HCT116 (cell line): ENCODE measurements at regions not wholly inside any gene's neighbourhood (a gene's known extent, or its start where the extent isn't known, plus 50 kb on each side); places are given as distances from the start of the nearest gene placed in this dataset.

Source experiments
- ATAC-seq: fragments of 200-7000 bp; cut with Tn5 transposase; 2 replicates; pipeline ENCODE4 v1.9.1; 2020; ENCODE audit warnings: mild to moderate bottlenecking, moderate library complexity
- BruUV-seq: library from RNA; stranded (reverse); fragments of 400-500 nt; replicated peaks from 2 replicates; lab custom pipeline; 2021; lab: Mats Ljungman, UMichigan
- CTCF ChIA-PET: fragments of 300-600 bp; sonication (Branson Sonifier 250); formaldehyde crosslinking; loops from one replicate; lab custom pipeline; 2021; ENCODE audit warnings: antibody characterized with exemption; lab: Charles Lee
- POLR2A ChIA-PET: fragments of 300-600, 350-600 bp; sonication (Branson Sonifier 250); formaldehyde crosslinking; loops from one replicate; lab custom pipeline; 2021; ENCODE audit warnings: antibody characterized with exemption; lab: Charles Lee
- RAD21 ChIA-PET, 2 experiments: fragments of 300-600 bp; sonication (Branson Sonifier 250); formaldehyde crosslinking; loops; one replicate each; lab custom pipeline; 2023; ENCODE audit warnings: low total read pairs in 2 of 2; ENCODE audit not compliant: uncharacterized antibody in 2 of 2, unreplicated experiment in 2 of 2, low non-redundant PET in 1 of 2; lab: Charles Lee
- DNase-seq: peaks from one replicate; pipeline ENCODE4 v3.0.0-alpha.2; 2010; ENCODE audit warnings: low read depth, low spot score
- H2AFZ ChIP-seq: fragments of 200-600 bp; shearing (Covaris generic), sonication (generic); 2 replicates; pipeline ENCODE4 v1.6.1; 2017; ENCODE audit warnings: low read depth, mixed run types, mixed read lengths, antibody characterized with exemption, low read length; ENCODE audit not compliant: poor library complexity, severe bottlenecking
- H3K27ac ChIP-seq: 2 replicates; pipeline ENCODE4 v1.5.1; 2012; ENCODE audit warnings: low read depth, low read length
- H3K27me3 ChIP-seq: fragments of 200-600 bp; sonication (generic); 2 replicates; pipeline ENCODE4 v1.6.1; 2016; ENCODE audit warnings: mixed run types, low read length, mixed read lengths; ENCODE audit not compliant: insufficient read depth
- H3K36me3 ChIP-seq, 2 experiments: fragments of 200-500 bp in 1 of 2; fragments of 200-600 bp in 1 of 2; sonication (Bioruptor generic) in 1 of 2; sonication (generic) in 1 of 2; 2 replicates each; pipeline versions ENCODE4 v1.5.1 to v1.6.1; 2014 to 2016; ENCODE audit warnings: low read length in 2 of 2, inconsistent platforms in 1 of 2, mixed read lengths in 1 of 2, mixed run types in 1 of 2; ENCODE audit not compliant: insufficient read depth in 2 of 2, control insufficient read depth in 1 of 2
- H3K4me1 ChIP-seq, 2 experiments: fragments of 200-600 bp in 1 of 2; sonication (generic) in 1 of 2; 2 replicates each; pipeline versions ENCODE4 v1.5.1 to v1.6.1; 2012 to 2017; ENCODE audit warnings: low read length in 2 of 2, inconsistent platforms in 1 of 2, mild to moderate bottlenecking in 1 of 2, mixed read lengths in 1 of 2, mixed run types in 1 of 2, moderate library complexity in 1 of 2; ENCODE audit not compliant: insufficient read depth in 2 of 2, control insufficient read depth in 1 of 2
- H3K4me2 ChIP-seq: fragments of 200-600 bp; sonication (generic); 2 replicates; pipeline ENCODE4 v1.6.1; 2017; ENCODE audit warnings: mixed run types, low read length, mixed read lengths
- H3K4me3 ChIP-seq, 2 experiments: fragments of 200-600 bp in 1 of 2; sonication (generic) in 1 of 2; replicated peaks in 1 of 2; 2 replicates each; pipeline ENCODE4 v1.5.1; 2011 to 2016; ENCODE audit warnings: low read length in 2 of 2, control low read depth in 1 of 2, low read depth in 1 of 2, mild to moderate bottlenecking in 1 of 2, mixed read lengths in 1 of 2, mixed run types in 1 of 2
- H3K79me2 ChIP-seq: fragments of 200-600 bp; sonication (generic); 2 replicates; pipeline ENCODE4 v1.6.1; 2017; ENCODE audit warnings: mild to moderate bottlenecking, mixed run types, low read length, moderate library complexity, mixed read lengths; ENCODE audit not compliant: insufficient read depth
- H3K9ac ChIP-seq: fragments of 200-600 bp; sonication (generic); 2 replicates; pipeline ENCODE4 v1.6.1; 2016; ENCODE audit warnings: low read length, mixed read lengths
- H3K9me2 ChIP-seq: fragments of 200-600 bp; sonication (generic), shearing (Covaris generic); 2 replicates; pipeline ENCODE4 v1.6.1; 2017; ENCODE audit warnings: mixed run types, mild to moderate bottlenecking, moderate library complexity; ENCODE audit not compliant: insufficient read depth
- H3K9me3 ChIP-seq, 2 experiments: fragments of 200-500 bp in 1 of 2; fragments of 200-600 bp in 1 of 2; sonication (Bioruptor generic) in 1 of 2; sonication (generic) in 1 of 2; 2 replicates each; pipeline ENCODE4 v1.6.1; 2014 to 2017; ENCODE audit warnings: low read length in 2 of 2, mixed read lengths in 2 of 2, inconsistent platforms in 1 of 2, low read depth in 1 of 2, mild to moderate bottlenecking in 1 of 2, mixed run types in 1 of 2, moderate library complexity in 1 of 2; ENCODE audit not compliant: control insufficient read depth in 1 of 2, insufficient read depth in 1 of 2
- H4K20me1 ChIP-seq: fragments of 200-600 bp; sonication (generic), shearing (Covaris generic); 2 replicates; pipeline ENCODE4 v1.6.1; 2017; ENCODE audit warnings: mixed run types, mild to moderate bottlenecking, moderate library complexity; ENCODE audit not compliant: insufficient read depth
- EGR1 ChIP-seq: IDR thresholded peaks from 2 replicates; pipeline ENCODE4 v1.6.1; 2012; ENCODE audit warnings: low read depth
- EZH2phosphoT487 ChIP-seq: fragments of 200-600 bp; IDR thresholded peaks from 2 replicates; pipeline ENCODE4 v1.6.1; 2018; ENCODE audit warnings: antibody characterized with exemption, borderline replicate concordance
- FOSL1 ChIP-seq: IDR thresholded peaks from 2 replicates; pipeline ENCODE4 v1.6.1; 2012; ENCODE audit warnings: low read depth
- JUND ChIP-seq: IDR thresholded peaks from 2 replicates; pipeline ENCODE4 v1.6.1; 2012
- RAD21 ChIP-seq: IDR thresholded peaks from 2 replicates; pipeline ENCODE4 v1.6.1; 2012; ENCODE audit warnings: low read depth, mild to moderate bottlenecking
- TCF7L2 ChIP-seq: IDR thresholded peaks from 2 replicates; pipeline ENCODE4 v1.7.0; 2011; ENCODE audit warnings: borderline replicate concordance, inconsistent platforms; ENCODE audit not compliant: insufficient read depth, insufficient read length; ENCODE audit errors: extremely low read depth
- YY1 ChIP-seq: IDR thresholded peaks from 2 replicates; pipeline ENCODE4 v1.6.1; 2011; ENCODE audit warnings: low read length, low read depth, moderate library complexity, mild to moderate bottlenecking; ENCODE audit not compliant: insufficient replicate concordance; ENCODE audit errors: extremely low read depth
- ZFX ChIP-seq: fragments of 450-650 bp; IDR thresholded peaks from 2 replicates; pipeline ENCODE4 v1.6.1; 2017
- intact Hi-C: fragments of 100-400 bp; cut with micrococcal nuclease; formaldehyde crosslinking; loops from 2 replicates; pipeline ENCODE4 v1.10.0; 2022
- TF ChIP-seq, protein P1 (sequence below): IDR thresholded peaks from 2 replicates; pipeline ENCODE4 v1.6.1; 2011; ENCODE audit warnings: mild to moderate bottlenecking, low read length, moderate library complexity; ENCODE audit not compliant: insufficient replicate concordance; ENCODE audit errors: extremely low read depth
- TF ChIP-seq, protein P2 (sequence below): IDR thresholded peaks from 2 replicates; pipeline ENCODE4 v1.6.1; 2012
- TF ChIP-seq, protein P3 (sequence below): IDR thresholded peaks from 2 replicates; pipeline ENCODE4 v1.6.1; 2012; ENCODE audit warnings: low read depth

DNA sequence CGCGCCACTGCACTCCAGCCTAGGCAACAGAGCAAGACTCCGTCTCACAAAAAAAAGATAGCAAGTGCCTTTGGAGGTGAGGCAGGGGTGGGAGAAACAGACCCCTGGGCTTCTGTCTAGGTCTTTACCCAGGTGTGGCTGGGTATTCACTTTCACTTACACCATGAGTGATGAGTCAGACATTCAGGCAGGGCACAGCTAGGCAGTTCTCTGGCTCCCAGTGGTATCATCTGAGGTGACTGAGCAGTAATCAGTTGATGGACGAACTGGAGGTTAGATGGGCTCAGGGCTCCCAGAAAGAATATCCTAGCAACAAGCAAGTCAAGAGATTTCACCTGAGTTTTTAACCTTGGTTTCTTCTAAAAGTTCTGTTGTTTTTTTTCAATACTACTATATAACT, 107.0 kb upstream of the RAB6C start:
- RAD21 ChIA-PET = no interaction called here
- TF ChIP-seq FOSL1 = no peak
- TF ChIP-seq YY1 = no peak
- no peak for TF ChIP-seq EGR1
- TF ChIP-seq, protein P1, sequence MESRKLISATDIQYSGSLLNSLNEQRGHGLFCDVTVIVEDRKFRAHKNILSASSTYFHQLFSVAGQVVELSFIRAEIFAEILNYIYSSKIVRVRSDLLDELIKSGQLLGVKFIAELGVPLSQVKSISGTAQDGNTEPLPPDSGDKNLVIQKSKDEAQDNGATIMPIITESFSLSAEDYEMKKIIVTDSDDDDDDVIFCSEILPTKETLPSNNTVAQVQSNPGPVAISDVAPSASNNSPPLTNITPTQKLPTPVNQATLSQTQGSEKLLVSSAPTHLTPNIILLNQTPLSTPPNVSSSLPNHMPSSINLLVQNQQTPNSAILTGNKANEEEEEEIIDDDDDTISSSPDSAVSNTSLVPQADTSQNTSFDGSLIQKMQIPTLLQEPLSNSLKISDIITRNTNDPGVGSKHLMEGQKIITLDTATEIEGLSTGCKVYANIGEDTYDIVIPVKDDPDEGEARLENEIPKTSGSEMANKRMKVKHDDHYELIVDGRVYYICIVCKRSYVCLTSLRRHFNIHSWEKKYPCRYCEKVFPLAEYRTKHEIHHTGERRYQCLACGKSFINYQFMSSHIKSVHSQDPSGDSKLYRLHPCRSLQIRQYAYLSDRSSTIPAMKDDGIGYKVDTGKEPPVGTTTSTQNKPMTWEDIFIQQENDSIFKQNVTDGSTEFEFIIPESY = no peak
- no peak for TF ChIP-seq JUND
- no peak for TF ChIP-seq RAD21
- TF ChIP-seq ZFX = no peak
- TF ChIP-seq, protein P2, sequence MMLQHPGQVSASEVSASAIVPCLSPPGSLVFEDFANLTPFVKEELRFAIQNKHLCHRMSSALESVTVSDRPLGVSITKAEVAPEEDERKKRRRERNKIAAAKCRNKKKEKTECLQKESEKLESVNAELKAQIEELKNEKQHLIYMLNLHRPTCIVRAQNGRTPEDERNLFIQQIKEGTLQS = no peak
- TF ChIP-seq EZH2phosphoT487 = no peak
- TF ChIP-seq, protein P3, sequence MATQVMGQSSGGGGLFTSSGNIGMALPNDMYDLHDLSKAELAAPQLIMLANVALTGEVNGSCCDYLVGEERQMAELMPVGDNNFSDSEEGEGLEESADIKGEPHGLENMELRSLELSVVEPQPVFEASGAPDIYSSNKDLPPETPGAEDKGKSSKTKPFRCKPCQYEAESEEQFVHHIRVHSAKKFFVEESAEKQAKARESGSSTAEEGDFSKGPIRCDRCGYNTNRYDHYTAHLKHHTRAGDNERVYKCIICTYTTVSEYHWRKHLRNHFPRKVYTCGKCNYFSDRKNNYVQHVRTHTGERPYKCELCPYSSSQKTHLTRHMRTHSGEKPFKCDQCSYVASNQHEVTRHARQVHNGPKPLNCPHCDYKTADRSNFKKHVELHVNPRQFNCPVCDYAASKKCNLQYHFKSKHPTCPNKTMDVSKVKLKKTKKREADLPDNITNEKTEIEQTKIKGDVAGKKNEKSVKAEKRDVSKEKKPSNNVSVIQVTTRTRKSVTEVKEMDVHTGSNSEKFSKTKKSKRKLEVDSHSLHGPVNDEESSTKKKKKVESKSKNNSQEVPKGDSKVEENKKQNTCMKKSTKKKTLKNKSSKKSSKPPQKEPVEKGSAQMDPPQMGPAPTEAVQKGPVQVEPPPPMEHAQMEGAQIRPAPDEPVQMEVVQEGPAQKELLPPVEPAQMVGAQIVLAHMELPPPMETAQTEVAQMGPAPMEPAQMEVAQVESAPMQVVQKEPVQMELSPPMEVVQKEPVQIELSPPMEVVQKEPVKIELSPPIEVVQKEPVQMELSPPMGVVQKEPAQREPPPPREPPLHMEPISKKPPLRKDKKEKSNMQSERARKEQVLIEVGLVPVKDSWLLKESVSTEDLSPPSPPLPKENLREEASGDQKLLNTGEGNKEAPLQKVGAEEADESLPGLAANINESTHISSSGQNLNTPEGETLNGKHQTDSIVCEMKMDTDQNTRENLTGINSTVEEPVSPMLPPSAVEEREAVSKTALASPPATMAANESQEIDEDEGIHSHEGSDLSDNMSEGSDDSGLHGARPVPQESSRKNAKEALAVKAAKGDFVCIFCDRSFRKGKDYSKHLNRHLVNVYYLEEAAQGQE = no peak
- TF ChIP-seq TCF7L2 = no peak
- no peaks in the 10 kb centered on the region for H3K79me2 ChIP-seq
- ATAC-seq = no peak
- no peaks in the 10 kb centered on the region for H4K20me1 ChIP-seq
- peaks cover 0 to 6% of the 10 kb centered on the region in 2 experiments; a peak in 2 of 4 replicates for H3K4me1 ChIP-seq
- intact Hi-C loops = no loop called here
- H3K9ac ChIP-seq = no peak overlapping the region
- H3K27ac ChIP-seq = no peak overlapping the region
- H3K9me2 ChIP-seq = no peaks in the 10 kb centered on the region
- CTCF ChIA-PET = no interaction called here
- POLR2A ChIA-PET = no interaction called here
- H3K36me3 ChIP-seq = no peaks in the 10 kb centered on the region
- no peak overlapping the region for H3K4me2 ChIP-seq
- H2AFZ ChIP-seq = no peak overlapping the region
- no TSS peak for BruUV-seq
- H3K4me3 ChIP-seq = no peak overlapping the region
- no peaks in the 10 kb centered on the region for H3K9me3 ChIP-seq
- no peaks in the 10 kb centered on the region for H3K27me3 ChIP-seq
- no peak for DNase-seq
